GM12872 (cell line): ENCODE measurements at regions not wholly inside any gene's neighbourhood (a gene's known extent, or its start where the extent isn't known, plus 50 kb on each side); places are given as distances from the start of the nearest gene placed in this dataset.

Experiments
- TF ChIP-seq, protein P1 (sequence below): IDR thresholded peaks from 3 replicates; pipeline ENCODE4 v1.5.1; 2011; ENCODE audit warnings: low read depth, mild to moderate bottlenecking, low read length, moderate library complexity; ENCODE audit not compliant: insufficient read depth

GRCh38 chr20:61166324-61166723 lies 85.7 kb upstream of the CDH4 start:
- TF ChIP-seq, protein P1, sequence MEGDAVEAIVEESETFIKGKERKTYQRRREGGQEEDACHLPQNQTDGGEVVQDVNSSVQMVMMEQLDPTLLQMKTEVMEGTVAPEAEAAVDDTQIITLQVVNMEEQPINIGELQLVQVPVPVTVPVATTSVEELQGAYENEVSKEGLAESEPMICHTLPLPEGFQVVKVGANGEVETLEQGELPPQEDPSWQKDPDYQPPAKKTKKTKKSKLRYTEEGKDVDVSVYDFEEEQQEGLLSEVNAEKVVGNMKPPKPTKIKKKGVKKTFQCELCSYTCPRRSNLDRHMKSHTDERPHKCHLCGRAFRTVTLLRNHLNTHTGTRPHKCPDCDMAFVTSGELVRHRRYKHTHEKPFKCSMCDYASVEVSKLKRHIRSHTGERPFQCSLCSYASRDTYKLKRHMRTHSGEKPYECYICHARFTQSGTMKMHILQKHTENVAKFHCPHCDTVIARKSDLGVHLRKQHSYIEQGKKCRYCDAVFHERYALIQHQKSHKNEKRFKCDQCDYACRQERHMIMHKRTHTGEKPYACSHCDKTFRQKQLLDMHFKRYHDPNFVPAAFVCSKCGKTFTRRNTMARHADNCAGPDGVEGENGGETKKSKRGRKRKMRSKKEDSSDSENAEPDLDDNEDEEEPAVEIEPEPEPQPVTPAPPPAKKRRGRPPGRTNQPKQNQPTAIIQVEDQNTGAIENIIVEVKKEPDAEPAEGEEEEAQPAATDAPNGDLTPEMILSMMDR: no peak

GRCh38 chr20:61168605-61169004 lies 83.5 kb upstream of the CDH4 start:
- TF ChIP-seq, protein P1: no peak

DNA sequence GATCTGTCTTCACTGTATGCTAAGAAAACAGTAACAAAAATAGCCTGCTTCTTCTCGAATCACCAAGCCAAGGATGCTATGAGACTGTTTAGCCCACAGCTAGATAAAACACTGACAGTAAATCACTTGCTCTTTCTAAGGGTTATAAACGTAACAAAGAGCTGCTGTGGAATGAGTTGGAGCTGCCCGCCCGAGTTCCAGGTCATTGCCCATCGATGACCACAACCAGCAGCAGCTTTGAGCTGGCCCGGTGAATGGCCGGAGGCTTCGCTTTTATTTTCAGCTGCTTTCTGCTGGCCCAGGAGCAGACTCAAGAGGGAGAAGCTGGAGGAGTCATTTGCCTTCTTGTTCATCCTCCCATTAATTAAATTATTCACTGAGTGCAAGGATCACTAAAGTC lies 82.2 kb upstream of the CDH4 start:
- TF ChIP-seq, protein P1: no peak

DNA sequence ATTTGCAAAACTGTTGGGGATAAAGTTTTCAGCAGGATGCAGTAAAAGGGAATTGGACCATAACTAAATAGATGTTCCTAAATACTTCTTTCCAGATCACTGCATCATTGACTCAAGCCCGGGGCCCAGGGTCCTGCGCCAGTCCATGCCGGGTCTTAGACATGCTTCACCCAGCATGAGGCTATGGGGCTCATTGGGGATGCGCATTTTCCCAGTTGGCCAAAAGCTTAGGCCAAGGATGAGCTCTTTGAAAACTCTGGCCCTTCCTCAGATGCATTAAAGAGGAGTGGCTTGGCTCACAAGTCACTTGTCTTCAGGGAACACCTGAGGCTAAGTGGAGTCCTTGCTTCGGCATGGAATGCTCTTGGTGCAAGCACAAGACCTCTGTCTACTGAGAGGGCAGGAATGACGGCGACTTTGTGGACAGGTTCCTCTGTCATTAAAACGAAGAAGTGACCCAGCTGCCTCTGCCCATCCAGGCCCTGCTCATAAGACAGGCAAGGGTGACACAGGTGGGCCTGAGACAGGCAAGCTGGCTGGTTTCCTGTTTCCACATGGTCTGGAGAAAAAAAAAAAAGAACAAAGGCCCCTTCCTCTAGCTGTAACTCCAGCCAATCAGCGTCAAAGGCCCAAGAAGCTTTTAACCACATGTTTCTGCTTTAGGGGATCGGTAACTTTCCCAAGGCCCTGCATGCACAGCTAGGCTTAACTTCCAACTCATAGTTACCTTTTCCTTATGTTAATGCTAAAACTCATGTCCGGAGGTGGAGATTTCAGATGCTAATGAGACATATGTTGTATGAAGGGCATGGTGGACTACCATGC lies 81.4 kb upstream of the CDH4 start:
- TF ChIP-seq, protein P1: no peak

- TF ChIP-seq, protein P1: no peak
Measured at GRCh38 chr20:61173267-61173666, 78.8 kb upstream of the CDH4 start.

GRCh38 chr20:61173961-61174725 lies 77.9 kb upstream of the CDH4 start:
- TF ChIP-seq, protein P1: no peak

GRCh38 chr20:61176874-61177273 lies 75.2 kb upstream of the CDH4 start:
- TF ChIP-seq, protein P1: no peak
